GM12873 (cell line): ENCODE measurements at regions not wholly inside any gene's neighbourhood (a gene's known extent, or its start where the extent isn't known, plus 50 kb on each side); places are given as distances from the start of the nearest gene placed in this dataset.

Source experiments
- TF ChIP-seq, protein P1 (sequence below): IDR thresholded peaks from 2 replicates; pipeline ENCODE4 v1.5.1; 2012; ENCODE audit warnings: low read depth, mild to moderate bottlenecking, moderate library complexity, low read length, control low read depth; ENCODE audit not compliant: insufficient read depth; ENCODE audit errors: missing control alignments

DNA sequence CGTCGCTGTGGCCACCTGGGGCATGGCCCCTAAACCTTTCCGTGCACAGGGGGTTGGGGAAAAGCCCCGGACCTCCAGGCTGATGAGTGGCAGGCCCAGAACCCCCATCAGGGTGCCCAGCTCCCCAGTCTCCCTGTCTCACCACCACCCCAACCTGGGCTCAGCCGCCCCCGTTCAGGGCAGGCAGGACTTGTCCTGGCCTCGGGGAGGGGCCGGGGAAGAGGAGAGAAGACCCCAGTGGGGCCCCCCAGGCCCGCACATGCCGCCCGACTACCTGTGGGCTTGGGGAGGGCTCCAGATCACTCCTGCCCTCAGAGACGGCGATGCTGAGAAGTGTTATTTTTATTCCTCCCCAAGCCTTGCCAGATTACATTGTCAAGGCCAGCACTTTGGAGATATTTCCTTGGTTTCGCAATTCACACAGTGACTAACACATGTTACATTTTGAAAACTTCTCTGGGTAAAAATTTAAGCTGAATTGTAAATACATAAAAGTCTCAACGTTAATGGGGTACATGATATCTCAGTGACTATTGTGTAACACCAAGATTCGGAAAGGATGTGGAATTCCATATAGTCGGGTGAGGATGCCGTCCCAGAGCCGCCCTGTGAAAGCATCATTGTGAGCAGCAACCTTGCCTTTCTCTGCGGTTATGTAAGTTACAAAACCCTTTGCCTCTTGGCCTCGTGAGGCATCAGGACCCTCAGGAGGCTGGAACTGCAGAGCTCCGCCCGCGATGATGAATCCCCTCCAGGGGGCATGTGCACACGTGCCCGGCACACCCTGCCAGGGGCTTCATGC is 85.6 kb upstream of the DIO3 start:
- TF ChIP-seq, protein P1, sequence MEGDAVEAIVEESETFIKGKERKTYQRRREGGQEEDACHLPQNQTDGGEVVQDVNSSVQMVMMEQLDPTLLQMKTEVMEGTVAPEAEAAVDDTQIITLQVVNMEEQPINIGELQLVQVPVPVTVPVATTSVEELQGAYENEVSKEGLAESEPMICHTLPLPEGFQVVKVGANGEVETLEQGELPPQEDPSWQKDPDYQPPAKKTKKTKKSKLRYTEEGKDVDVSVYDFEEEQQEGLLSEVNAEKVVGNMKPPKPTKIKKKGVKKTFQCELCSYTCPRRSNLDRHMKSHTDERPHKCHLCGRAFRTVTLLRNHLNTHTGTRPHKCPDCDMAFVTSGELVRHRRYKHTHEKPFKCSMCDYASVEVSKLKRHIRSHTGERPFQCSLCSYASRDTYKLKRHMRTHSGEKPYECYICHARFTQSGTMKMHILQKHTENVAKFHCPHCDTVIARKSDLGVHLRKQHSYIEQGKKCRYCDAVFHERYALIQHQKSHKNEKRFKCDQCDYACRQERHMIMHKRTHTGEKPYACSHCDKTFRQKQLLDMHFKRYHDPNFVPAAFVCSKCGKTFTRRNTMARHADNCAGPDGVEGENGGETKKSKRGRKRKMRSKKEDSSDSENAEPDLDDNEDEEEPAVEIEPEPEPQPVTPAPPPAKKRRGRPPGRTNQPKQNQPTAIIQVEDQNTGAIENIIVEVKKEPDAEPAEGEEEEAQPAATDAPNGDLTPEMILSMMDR, result no peak

DNA sequence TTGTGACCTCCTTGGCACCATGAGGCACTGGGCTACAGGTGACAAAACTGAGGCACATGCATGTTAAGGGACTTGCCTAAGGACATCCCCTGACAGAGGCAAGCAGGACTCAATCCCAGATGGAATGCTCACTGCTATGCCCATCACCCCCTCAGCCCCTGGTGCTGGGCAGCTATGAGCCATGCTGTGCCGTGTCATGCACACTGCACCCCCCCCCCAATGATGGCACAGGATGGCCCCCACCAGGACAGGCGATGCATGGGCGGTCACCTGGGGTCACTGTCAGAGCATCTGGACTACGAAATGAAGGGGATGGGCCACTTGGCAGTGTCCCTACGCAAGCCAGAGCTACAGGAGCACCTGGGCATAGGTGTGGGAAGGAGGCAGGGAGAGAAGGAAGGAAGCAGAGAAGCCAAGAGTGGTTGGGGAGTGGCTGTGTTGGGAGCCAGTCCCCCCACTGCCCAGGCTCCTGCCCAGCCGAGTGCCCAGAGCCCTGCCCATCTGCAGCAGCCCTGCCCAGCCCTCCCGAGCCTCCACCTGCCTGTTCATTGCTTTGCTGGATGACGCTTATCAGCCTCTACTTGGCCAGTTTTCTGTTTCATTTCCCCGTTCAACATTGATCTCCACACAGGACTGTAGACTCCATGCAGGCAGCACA is 84.9 kb upstream of the DIO3 start:
- TF ChIP-seq, protein P1, result no peak

DNA sequence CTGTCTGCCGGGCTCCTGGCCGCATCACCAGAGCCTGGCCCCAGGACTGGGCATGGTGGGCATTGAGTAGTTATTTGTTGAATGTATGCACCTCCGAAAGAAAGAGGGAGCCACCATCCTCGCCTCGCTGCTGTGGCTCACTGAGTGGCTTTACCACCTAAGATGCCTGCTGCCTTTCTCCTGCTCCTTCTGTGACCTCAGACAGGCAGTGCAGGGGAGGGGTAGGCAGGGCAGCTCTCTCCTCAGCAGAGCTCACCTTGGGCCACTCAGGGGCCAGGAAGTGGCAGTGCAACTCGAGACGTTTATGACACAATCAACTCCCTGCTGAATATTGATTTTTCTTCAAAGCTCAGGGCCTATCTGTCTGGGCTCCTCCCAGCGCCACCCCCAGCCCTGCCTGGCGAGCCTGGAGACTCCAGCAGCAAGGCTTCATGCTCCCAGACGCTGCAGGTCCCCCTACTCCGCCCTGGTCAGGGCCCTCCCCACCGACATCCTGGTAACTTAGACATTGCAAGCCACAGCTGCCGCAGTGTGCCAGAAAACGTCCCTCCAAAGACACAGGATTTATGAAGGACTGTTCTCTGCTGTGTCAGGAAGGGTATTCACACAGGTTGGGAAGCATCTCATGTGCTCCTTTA is 84.3 kb upstream of the DIO3 start:
- TF ChIP-seq, protein P1, result no peak

DNA sequence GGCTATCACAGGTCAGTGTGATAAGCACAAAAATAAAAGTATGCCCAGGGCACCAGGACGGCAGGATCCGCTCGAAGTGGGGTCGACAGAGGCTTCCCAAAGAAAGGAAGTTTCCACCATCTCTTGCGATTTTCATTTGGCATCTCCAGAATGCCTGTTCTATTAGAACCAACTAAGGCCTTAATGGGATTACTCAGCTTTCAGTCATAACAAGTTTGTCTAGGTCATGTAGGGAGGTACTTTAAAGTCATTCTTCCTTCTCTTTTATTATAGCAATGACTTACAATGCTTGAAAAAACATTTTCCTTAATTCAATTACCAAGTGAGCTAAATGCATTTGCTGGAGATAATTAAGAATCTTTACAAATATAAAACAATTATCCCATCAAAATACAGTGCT is 83.6 kb upstream of the DIO3 start:
- TF ChIP-seq, protein P1, result no peak

DNA sequence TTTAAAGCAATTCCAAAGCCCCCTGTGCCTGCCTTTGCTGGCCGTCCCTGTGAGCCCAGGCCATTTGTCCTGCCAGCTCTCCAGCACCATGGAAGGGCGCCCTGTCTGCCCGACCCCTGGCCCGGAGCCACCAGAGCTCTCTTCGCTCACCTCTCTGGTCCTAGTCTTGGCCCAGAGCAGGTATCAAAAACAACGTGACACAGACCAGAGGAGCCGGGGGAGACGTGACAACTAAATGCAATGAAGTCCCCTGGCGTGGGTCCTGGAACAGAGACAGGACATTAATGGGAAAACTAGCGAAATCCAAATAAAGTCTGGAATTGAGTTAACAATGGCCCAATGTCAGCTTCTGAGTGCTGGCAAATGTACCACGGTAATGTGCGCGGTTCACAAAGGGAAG is 83.2 kb upstream of the DIO3 start:
- TF ChIP-seq, protein P1, result no peak

DNA sequence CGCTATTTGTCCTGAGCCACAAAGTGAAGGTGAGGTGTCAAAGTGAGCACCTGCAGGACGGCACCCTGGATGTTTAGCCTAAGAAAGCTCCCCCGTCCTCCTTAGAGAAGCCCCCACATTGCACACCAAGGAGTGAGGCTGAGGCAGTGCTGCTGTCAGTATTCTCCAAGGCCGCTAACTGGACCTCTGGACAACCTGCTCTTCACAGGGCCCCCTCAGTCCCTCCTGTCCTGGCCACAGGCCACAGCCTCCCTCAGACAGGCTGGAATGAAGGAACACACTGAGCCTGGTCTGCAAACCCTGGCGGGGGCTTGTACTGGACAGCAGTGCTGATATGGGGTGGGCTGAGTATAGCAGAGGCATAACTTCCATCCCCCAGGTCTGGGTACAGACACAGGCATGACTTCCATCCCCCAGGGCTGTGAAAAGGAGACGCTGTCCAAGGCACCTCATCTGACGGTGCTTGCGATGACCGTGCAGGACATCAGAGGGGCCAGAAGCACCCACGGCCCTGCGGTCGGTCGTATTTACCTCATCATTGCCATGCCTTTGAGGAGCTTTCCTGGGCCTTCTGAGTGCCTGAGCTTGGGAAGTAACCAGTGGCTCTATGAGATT is 82.4 kb upstream of the DIO3 start:
- TF ChIP-seq, protein P1, result no peak
